H1 (cell line): ENCODE measurements at regions not wholly inside any gene's neighbourhood (a gene's known extent, or its start where the extent isn't known, plus 50 kb on each side); places are given as distances from the start of the nearest gene placed in this dataset.

Experiments
- ATF2 ChIP-seq: IDR thresholded peaks from 2 replicates; pipeline ENCODE4 v1.6.1; 2012; ENCODE audit warnings: low read length, inconsistent platforms
- MAFK ChIP-seq: IDR thresholded peaks from 2 replicates; pipeline ENCODE4 v1.6.1; 2012; ENCODE audit warnings: low read depth, mild to moderate bottlenecking, improper control_type of control experiment, low read length
- POLR2AphosphoS5 ChIP-seq: IDR thresholded peaks from 2 replicates; pipeline ENCODE4 v1.6.1; 2011; ENCODE audit warnings: low read depth, low read length
- TAF1 ChIP-seq: IDR thresholded peaks from 2 replicates; pipeline ENCODE4 v1.6.1; 2011; ENCODE audit warnings: mild to moderate bottlenecking, low read depth, low read length
- YY1 ChIP-seq: IDR thresholded peaks from 2 replicates; pipeline ENCODE4 v1.6.1; 2011; ENCODE audit warnings: low read depth, mild to moderate bottlenecking, low read length
- TF ChIP-seq, protein P1 (sequence below), 3 experiments: IDR thresholded peaks; 1 replicate in 2 of 3; 2 replicates in 1 of 3; pipeline versions ENCODE4 v1.5.1 to v1.6.1; 2011; ENCODE audit warnings: low read length in 3 of 3, mild to moderate bottlenecking in 3 of 3, inconsistent platforms in 2 of 3, low read depth in 1 of 3, moderate library complexity in 1 of 3; ENCODE audit not compliant: insufficient read depth in 1 of 3; ENCODE audit errors: control extremely low read depth in 1 of 3
- TF ChIP-seq, protein P2 (sequence below): IDR thresholded peaks from 2 replicates; pipeline ENCODE4 v1.6.1; 2012; ENCODE audit warnings: inconsistent platforms

DNA sequence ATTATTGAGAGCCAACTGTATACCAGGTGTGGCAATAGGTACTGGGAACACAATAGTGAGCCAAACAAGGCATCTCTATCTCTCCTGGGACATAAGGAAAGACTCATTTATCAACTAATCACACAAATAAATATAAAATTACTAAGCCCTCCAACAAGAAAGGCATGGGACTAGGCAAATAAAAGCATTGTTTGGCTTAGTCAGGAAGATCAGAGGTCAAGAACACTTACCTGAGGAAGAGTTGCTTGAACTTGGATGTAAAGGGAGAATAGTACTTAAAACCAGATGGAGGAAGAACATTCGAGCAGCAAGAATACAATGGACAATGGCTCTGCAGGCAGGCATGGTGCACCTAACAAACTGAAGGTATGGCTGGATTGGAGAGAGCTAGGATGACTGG is 300.7 kb downstream of the WDR72 start:
- TF ChIP-seq, protein P1, sequence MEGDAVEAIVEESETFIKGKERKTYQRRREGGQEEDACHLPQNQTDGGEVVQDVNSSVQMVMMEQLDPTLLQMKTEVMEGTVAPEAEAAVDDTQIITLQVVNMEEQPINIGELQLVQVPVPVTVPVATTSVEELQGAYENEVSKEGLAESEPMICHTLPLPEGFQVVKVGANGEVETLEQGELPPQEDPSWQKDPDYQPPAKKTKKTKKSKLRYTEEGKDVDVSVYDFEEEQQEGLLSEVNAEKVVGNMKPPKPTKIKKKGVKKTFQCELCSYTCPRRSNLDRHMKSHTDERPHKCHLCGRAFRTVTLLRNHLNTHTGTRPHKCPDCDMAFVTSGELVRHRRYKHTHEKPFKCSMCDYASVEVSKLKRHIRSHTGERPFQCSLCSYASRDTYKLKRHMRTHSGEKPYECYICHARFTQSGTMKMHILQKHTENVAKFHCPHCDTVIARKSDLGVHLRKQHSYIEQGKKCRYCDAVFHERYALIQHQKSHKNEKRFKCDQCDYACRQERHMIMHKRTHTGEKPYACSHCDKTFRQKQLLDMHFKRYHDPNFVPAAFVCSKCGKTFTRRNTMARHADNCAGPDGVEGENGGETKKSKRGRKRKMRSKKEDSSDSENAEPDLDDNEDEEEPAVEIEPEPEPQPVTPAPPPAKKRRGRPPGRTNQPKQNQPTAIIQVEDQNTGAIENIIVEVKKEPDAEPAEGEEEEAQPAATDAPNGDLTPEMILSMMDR (IDR thresholded peaks at IDR 0.05; ENCODE audit: control extremely low read depth in 1 of 3, insufficient read depth in 1 of 3, low read depth in 1 of 3, low read length in 3 of 3), result no peak
- TF ChIP-seq POLR2AphosphoS5, result no peak
- TF ChIP-seq ATF2, result no peak
- TF ChIP-seq TAF1, result no peak
- no peak for TF ChIP-seq YY1
- no peak for TF ChIP-seq MAFK
- TF ChIP-seq, protein P2, sequence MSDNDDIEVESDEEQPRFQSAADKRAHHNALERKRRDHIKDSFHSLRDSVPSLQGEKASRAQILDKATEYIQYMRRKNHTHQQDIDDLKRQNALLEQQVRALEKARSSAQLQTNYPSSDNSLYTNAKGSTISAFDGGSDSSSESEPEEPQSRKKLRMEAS, result no peak
